ENCODE measurements at regions not wholly inside any gene's neighbourhood (a gene's known extent, or its start where the extent isn't known, plus 50 kb on each side); places are given as distances from the start of the nearest gene placed in this dataset.

GRCh38 chr16:85259832-85260167 is 147.5 kb upstream of the CIBAR2 start:
- no peak overlapping the region for H3K4me3 ChIP-seq (replicated peaks; ENCODE audit: low read depth, low read length)
- no peak for DNase-seq (ENCODE audit: extremely low read depth, insufficient read length)
- TF ChIP-seq, protein P1, sequence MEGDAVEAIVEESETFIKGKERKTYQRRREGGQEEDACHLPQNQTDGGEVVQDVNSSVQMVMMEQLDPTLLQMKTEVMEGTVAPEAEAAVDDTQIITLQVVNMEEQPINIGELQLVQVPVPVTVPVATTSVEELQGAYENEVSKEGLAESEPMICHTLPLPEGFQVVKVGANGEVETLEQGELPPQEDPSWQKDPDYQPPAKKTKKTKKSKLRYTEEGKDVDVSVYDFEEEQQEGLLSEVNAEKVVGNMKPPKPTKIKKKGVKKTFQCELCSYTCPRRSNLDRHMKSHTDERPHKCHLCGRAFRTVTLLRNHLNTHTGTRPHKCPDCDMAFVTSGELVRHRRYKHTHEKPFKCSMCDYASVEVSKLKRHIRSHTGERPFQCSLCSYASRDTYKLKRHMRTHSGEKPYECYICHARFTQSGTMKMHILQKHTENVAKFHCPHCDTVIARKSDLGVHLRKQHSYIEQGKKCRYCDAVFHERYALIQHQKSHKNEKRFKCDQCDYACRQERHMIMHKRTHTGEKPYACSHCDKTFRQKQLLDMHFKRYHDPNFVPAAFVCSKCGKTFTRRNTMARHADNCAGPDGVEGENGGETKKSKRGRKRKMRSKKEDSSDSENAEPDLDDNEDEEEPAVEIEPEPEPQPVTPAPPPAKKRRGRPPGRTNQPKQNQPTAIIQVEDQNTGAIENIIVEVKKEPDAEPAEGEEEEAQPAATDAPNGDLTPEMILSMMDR (IDR thresholded peaks at IDR 0.05; ENCODE audit: insufficient read depth, low read length, poor library complexity, severe bottlenecking) = no peak
- H3K36me3 ChIP-seq (ENCODE audit: control insufficient read depth, insufficient read depth, low read length) = no peaks in the 10 kb centered on the region
- peaks cover 3% of the 10 kb centered on the region for H3K27me3 ChIP-seq (replicated peaks; ENCODE audit: control insufficient read depth, insufficient read depth, low read length)

GRCh38 chr16:85261204-85261603 is 148.9 kb upstream of the CIBAR2 start:
- TF ChIP-seq, protein P1 (IDR thresholded peaks at IDR 0.05; ENCODE audit: insufficient read depth, low read length, poor library complexity, severe bottlenecking) = no peak
- Histone ChIP-seq H3K27me3 (replicated peaks; ENCODE audit: control insufficient read depth, insufficient read depth, low read length) (peaks cover 3% of the 10 kb centered on the region), H3K4me3 (replicated peaks; ENCODE audit: low read depth, low read length) (no peak overlapping the region), H3K36me3 (ENCODE audit: control insufficient read depth, insufficient read depth, low read length) (no peaks in the 10 kb centered on the region)
- no peak for DNase-seq (ENCODE audit: extremely low read depth, insufficient read length)

GRCh38 chr16:85261657-85262557 is 149.6 kb upstream of the CIBAR2 start:
- Histone ChIP-seq H3K27me3 (replicated peaks; ENCODE audit: control insufficient read depth, insufficient read depth, low read length) (peaks cover 3% of the 10 kb centered on the region), H3K36me3 (ENCODE audit: control insufficient read depth, insufficient read depth, low read length) (no peaks in the 10 kb centered on the region), H3K4me3 (replicated peaks; ENCODE audit: low read depth, low read length) (no peak overlapping the region)
- DNase-seq (ENCODE audit: extremely low read depth, insufficient read length) = no peak
- TF ChIP-seq, protein P1 (IDR thresholded peaks at IDR 0.05; ENCODE audit: insufficient read depth, low read length, poor library complexity, severe bottlenecking) = no peak

GRCh38 chr16:85262558-85263238 is 150.4 kb upstream of the CIBAR2 start:
- TF ChIP-seq, protein P1 (IDR thresholded peaks at IDR 0.05; ENCODE audit: insufficient read depth, low read length, poor library complexity, severe bottlenecking) = no peak
- peaks cover 3% of the 10 kb centered on the region for H3K27me3 ChIP-seq (replicated peaks; ENCODE audit: control insufficient read depth, insufficient read depth, low read length)
- no peak for DNase-seq (ENCODE audit: extremely low read depth, insufficient read length)

DNA sequence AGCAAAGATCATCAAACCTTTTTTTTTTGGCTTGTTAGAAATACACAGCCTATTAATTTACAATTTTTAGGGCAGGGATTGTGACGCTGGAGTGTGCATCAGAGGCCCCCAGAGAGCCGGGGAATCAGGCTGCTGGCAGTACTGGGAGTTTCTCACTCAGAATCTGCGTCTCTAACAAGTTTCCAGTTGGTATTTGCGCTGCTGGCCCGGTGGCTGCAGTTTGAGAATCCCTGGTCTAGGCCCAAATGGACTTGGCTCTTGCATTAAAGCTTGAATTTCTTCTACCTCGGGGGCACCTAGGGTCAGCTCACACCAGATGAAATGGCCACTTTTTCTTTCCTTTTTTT is 150.9 kb upstream of the CIBAR2 start:
- no peak overlapping the region for H3K4me3 ChIP-seq (replicated peaks; ENCODE audit: low read depth, low read length)
- DNase-seq (ENCODE audit: extremely low read depth, insufficient read length) = no peak
- no peaks in the 10 kb centered on the region for H3K36me3 ChIP-seq (ENCODE audit: control insufficient read depth, insufficient read depth, low read length)
- H3K27me3 ChIP-seq (replicated peaks; ENCODE audit: control insufficient read depth, insufficient read depth, low read length) = peaks cover 3% of the 10 kb centered on the region
- TF ChIP-seq, protein P1 (IDR thresholded peaks at IDR 0.05; ENCODE audit: insufficient read depth, low read length, poor library complexity, severe bottlenecking) = no peak

More at GRCh38 chr16:85262558-85263238, 150.4 kb upstream of the CIBAR2 start:
- Histone ChIP-seq H3K36me3 (ENCODE audit: control insufficient read depth, insufficient read depth, low read length) (no peaks in the 10 kb centered on the region), H3K4me3 (replicated peaks; ENCODE audit: low read depth, low read length) (no peak overlapping the region)
